Bronchial epithelial cell (primary cell): ENCODE measurements at regions not wholly inside any gene's neighbourhood (a gene's known extent, or its start where the extent isn't known, plus 50 kb on each side); places are given as distances from the start of the nearest gene placed in this dataset.

ENCODE experiments used
- DNase-seq: peaks from one replicate; pipeline ENCODE4 v3.0.0-alpha.2; 2010; ENCODE audit warnings: low read depth
- FAIRE-seq: peaks from 2 replicates; lab custom pipeline; 2011; peaks lifted over from hg19 to GRCh38; lab: Jason Lieb, UNC
- H3K27me3 ChIP-seq: 2 replicates; pipeline ENCODE4 v1.5.1; 2011; ENCODE audit warnings: low read length; ENCODE audit not compliant: control insufficient read depth, insufficient read depth
- H3K36me3 ChIP-seq: 2 replicates; pipeline ENCODE4 v1.5.1; 2011; ENCODE audit warnings: low read length; ENCODE audit not compliant: control insufficient read depth, insufficient read depth
- H3K4me3 ChIP-seq: 2 replicates; pipeline ENCODE4 v1.5.1; 2011; ENCODE audit warnings: mild to moderate bottlenecking, low read depth, low read length, control low read depth
- CTCF ChIP-seq: IDR thresholded peaks from 2 replicates; pipeline ENCODE4 v1.5.1; 2011; ENCODE audit warnings: mild to moderate bottlenecking, moderate library complexity, low read length, control low read depth, inconsistent platforms; ENCODE audit not compliant: insufficient read depth, severe bottlenecking

- no peaks in the 10 kb centered on the region for H3K36me3 ChIP-seq
- no peak overlapping the region for H3K4me3 ChIP-seq
- no peak for DNase-seq
- FAIRE-seq, result no peak
- no peak for TF ChIP-seq CTCF
- no peaks in the 10 kb centered on the region for H3K27me3 ChIP-seq
These were observed 287.7 kb upstream of the EMCN start for GRCh38 chr4:100805538-100805937.

- no peaks in the 10 kb centered on the region for H3K36me3 ChIP-seq
- DNase-seq (no peak), FAIRE-seq (no peak)
- no peaks in the 10 kb centered on the region for H3K27me3 ChIP-seq
- TF ChIP-seq CTCF, result no peak
- H3K4me3 ChIP-seq, result no peak overlapping the region
These were observed 286.9 kb upstream of the EMCN start for GRCh38 chr4:100804576-100805360.

GRCh38 chr4:100803751-100804150, 285.9 kb upstream of the EMCN start:
- Histone ChIP-seq H3K4me3 (no peak overlapping the region), H3K27me3 (no peaks in the 10 kb centered on the region), H3K36me3 (no peaks in the 10 kb centered on the region)
- no peak for DNase-seq
- no peak for TF ChIP-seq CTCF
- no peak for FAIRE-seq

GRCh38 chr4:100799761-100800539, 282.1 kb upstream of the EMCN start:
- DNase-seq (no peak), FAIRE-seq (no peak)
- H3K27me3 ChIP-seq, result no peaks in the 10 kb centered on the region
- H3K36me3 ChIP-seq, result no peaks in the 10 kb centered on the region
- no peak overlapping the region for H3K4me3 ChIP-seq
- no peak for TF ChIP-seq CTCF

GRCh38 chr4:100797791-100798190, 280.0 kb upstream of the EMCN start:
- no peak for TF ChIP-seq CTCF
- H3K36me3 ChIP-seq, result no peaks in the 10 kb centered on the region
- H3K4me3 ChIP-seq, result no peak overlapping the region
- H3K27me3 ChIP-seq, result no peaks in the 10 kb centered on the region
- no peak for FAIRE-seq
- no peak for DNase-seq
